Chondrocyte (in vitro differentiated cells): ENCODE measurements at regions not wholly inside any gene's neighbourhood (a gene's known extent, or its start where the extent isn't known, plus 50 kb on each side); places are given as distances from the start of the nearest gene placed in this dataset.

Experiments used
- DNase-seq: peaks from one replicate; pipeline ENCODE4 v3.0.0; 2021; ENCODE audit warnings: mixed read lengths, low spot score
- H3K27ac Mint-ChIP-seq: one replicate; pipeline ENCODE4 v1.8.0; 2021; ENCODE audit warnings: mild to moderate bottlenecking, moderate library complexity, mixed read lengths; ENCODE audit not compliant: unreplicated experiment
- H3K27me3 Mint-ChIP-seq: 2 replicates; pipeline ENCODE4 v1.8.0; 2021; ENCODE audit warnings: low read depth, mixed read lengths
- H3K36me3 Mint-ChIP-seq: 2 replicates; pipeline ENCODE4 v1.8.0; 2021; ENCODE audit warnings: low read depth, mixed read lengths
- H3K4me1 Mint-ChIP-seq: 2 replicates; pipeline ENCODE4 v1.8.0; 2021; ENCODE audit warnings: low read depth, mild to moderate bottlenecking, mixed read lengths
- H3K4me3 Mint-ChIP-seq: one replicate; pipeline ENCODE4 v1.8.0; 2021; ENCODE audit warnings: mild to moderate bottlenecking, moderate library complexity, mixed read lengths; ENCODE audit not compliant: unreplicated experiment
- H3K9me3 Mint-ChIP-seq: 2 replicates; pipeline ENCODE4 v1.8.0; 2021; ENCODE audit warnings: low read depth, mixed read lengths
- CTCF ChIP-seq: fragments of 200-600 bp; sonication (generic); IDR thresholded peaks from 2 replicates; pipeline ENCODE4 v1.5.0; 2021; ENCODE audit warnings: antibody characterized with exemption, mild to moderate bottlenecking, moderate library complexity

GRCh38 chr12:83800022-83800421 is 1112.6 kb downstream of the SLC6A15 start:
- DNase-seq: no peak
- Mint-ChIP-seq H3K27ac (no peak overlapping the region), H3K27me3 (peaks cover 2% of the 10 kb centered on the region), H3K36me3 (no peaks in the 10 kb centered on the region), H3K4me3 (no peak overlapping the region), H3K9me3 (no peaks in the 10 kb centered on the region), H3K4me1 (no peaks in the 10 kb centered on the region)
- TF ChIP-seq CTCF: no peak

- H3K4me3 Mint-ChIP-seq: no peak overlapping the region
- TF ChIP-seq CTCF: no peak
- H3K4me1 Mint-ChIP-seq: no peaks in the 10 kb centered on the region
- peaks cover 2% of the 10 kb centered on the region for H3K27me3 Mint-ChIP-seq
- DNase-seq: no peak
- no peak overlapping the region for H3K27ac Mint-ChIP-seq
- no peaks in the 10 kb centered on the region for H3K36me3 Mint-ChIP-seq
- H3K9me3 Mint-ChIP-seq: no peaks in the 10 kb centered on the region
These were observed 1109.8 kb downstream of the TMTC2 start for GRCh38 chr12:83796531-83796930.

GRCh38 chr12:83793616-83794015 is 1106.9 kb downstream of the TMTC2 start:
- DNase-seq: no peak
- Mint-ChIP-seq H3K36me3 (no peaks in the 10 kb centered on the region), H3K4me3 (no peak overlapping the region), H3K4me1 (no peaks in the 10 kb centered on the region), H3K27me3 (peaks cover 2% of the 10 kb centered on the region), H3K27ac (no peak overlapping the region), H3K9me3 (no peaks in the 10 kb centered on the region)
- TF ChIP-seq CTCF: no peak

GRCh38 chr12:83784298-83784890 is 1097.7 kb downstream of the TMTC2 start:
- Mint-ChIP-seq H3K27ac (no peak overlapping the region), H3K4me1 (no peaks in the 10 kb centered on the region), H3K4me3 (no peak overlapping the region), H3K9me3 (no peaks in the 10 kb centered on the region), H3K36me3 (no peaks in the 10 kb centered on the region), H3K27me3 (peaks cover 3% of the 10 kb centered on the region)
- peak; percentile 38 for DNase-seq
- TF ChIP-seq CTCF: no peak

- DNase-seq: no peak
- Mint-ChIP-seq H3K4me1 (no peaks in the 10 kb centered on the region), H3K4me3 (no peak overlapping the region), H3K27ac (no peak overlapping the region), H3K27me3 (peaks cover 3% of the 10 kb centered on the region), H3K9me3 (peaks cover 15% of the 10 kb centered on the region), H3K36me3 (no peaks in the 10 kb centered on the region)
- no peak for TF ChIP-seq CTCF
These were observed 1092.8 kb downstream of the TMTC2 start for GRCh38 chr12:83779526-83779925.
